ENCODE measurements at regions not wholly inside any gene's neighbourhood (a gene's known extent, or its start where the extent isn't known, plus 50 kb on each side); places are given as distances from the start of the nearest gene placed in this dataset.

DNA sequence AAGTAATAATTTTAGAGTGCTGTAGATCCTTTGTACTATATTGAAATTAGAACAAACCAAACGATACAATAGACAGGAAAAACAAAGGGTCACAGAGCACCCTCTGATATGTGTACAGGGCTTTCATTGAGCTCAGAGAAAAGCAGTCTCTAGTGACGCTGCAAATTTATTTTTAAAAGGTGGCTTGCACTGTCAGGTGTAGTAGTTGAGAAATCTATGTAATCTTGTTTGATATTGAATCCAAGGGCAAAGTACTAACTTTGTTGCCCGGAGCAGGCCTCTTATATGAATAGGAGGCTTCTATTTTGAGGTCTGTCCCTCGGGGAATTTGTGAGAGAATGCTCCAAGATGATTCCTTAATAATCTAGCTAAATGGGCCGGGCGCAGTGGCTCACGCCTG lies 1755.5 kb downstream of the PCDH7 start:
- TF ChIP-seq, protein P1, sequence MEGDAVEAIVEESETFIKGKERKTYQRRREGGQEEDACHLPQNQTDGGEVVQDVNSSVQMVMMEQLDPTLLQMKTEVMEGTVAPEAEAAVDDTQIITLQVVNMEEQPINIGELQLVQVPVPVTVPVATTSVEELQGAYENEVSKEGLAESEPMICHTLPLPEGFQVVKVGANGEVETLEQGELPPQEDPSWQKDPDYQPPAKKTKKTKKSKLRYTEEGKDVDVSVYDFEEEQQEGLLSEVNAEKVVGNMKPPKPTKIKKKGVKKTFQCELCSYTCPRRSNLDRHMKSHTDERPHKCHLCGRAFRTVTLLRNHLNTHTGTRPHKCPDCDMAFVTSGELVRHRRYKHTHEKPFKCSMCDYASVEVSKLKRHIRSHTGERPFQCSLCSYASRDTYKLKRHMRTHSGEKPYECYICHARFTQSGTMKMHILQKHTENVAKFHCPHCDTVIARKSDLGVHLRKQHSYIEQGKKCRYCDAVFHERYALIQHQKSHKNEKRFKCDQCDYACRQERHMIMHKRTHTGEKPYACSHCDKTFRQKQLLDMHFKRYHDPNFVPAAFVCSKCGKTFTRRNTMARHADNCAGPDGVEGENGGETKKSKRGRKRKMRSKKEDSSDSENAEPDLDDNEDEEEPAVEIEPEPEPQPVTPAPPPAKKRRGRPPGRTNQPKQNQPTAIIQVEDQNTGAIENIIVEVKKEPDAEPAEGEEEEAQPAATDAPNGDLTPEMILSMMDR (IDR thresholded peaks at IDR 0.05) = no peak
- TF ChIP-seq POLR2AphosphoS5 (IDR thresholded peaks at IDR 0.05) (no peak), POLR2A (IDR thresholded peaks at IDR 0.05) (no peak)
